Superior temporal gyrus (tissue), 1 donor: ENCODE measurements at regions not wholly inside any gene's neighbourhood (a gene's known extent, or its start where the extent isn't known, plus 50 kb on each side); places are given as distances from the start of the nearest gene placed in this dataset.
"Not testable (repeated sequence)": the region's sequence is repeated elsewhere in the genome, so short reads cannot be mapped to it uniquely, and the experiment has no call there.

ENCODE experiments used
- DNase-seq: peaks from one replicate; pipeline ENCODE4 v3.0.0-alpha.2; 2016; ENCODE audit errors: extremely low spot score

DNA sequence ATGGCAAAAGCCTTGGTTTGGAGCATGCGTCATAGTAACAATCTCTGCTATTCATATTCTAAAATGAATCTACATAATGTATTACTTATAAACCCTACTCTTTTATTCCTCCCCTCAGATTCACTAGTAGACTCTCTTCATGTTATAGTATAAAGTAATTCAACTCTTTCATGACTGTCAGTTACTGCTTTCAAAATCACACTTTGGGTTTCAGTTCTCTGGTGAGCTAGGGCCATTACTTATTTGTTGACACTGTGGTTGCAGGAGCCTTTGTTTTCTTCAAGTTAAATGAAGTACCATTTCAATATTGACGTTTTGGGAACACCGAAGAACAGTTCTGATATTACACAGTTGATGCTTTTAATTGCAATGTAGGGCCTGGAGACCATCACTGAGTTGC is 378.4 kb downstream of the DDX10 start:
- DNase-seq = no peak

DNA sequence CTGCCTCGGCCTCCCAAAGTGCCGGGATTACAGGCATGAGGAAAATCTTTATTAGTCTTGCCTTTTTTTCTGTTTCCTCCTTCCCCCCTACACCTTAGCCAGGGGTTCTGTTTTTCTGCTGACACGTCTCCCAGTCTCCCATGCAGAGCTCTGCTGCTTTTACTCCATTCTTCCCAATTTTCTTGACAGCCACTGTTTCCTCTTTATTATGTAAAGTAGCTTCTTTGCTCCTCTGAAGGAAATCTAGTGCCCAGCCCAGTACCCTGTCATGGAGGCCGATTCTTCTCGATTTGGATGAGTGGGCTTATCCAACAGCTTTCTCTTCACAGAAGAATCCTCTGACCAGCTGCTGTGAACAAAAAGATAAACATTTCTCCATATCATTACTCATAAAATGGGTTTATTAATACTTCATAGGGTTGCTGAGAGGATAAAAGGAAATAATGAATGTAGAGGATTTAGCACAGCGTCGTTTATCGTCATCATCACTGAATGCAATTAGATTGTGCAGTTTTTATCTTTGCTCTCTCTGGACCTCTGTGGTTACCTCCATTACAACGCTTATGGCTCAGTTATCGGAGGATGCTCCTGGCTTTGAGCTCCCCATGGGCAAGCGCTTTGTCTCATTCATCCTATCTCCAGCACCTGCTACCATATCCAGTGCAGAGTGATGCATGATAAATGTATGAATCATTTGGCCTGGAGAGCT is 375.6 kb upstream of the C11orf87 start:
- DNase-seq = no peak

DNA sequence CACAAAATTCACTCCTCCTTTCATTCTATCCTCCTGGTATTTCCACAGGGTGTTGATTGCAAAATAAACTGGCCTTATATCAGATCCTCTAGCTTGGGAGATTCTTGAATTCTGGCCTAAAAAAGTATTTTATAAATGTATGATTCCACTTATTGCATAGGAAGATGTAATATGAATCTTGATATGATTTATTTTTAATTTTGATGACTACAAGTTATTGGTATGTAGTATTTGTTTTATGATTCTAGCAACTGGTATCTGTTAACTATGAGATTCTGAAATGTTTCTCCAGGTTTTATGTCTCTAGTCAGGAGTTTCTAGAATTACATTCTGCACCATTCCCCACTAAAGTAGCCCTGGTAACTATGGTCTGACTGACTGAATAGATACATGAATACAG is 373.9 kb upstream of the C11orf87 start:
- no peak for DNase-seq

DNA sequence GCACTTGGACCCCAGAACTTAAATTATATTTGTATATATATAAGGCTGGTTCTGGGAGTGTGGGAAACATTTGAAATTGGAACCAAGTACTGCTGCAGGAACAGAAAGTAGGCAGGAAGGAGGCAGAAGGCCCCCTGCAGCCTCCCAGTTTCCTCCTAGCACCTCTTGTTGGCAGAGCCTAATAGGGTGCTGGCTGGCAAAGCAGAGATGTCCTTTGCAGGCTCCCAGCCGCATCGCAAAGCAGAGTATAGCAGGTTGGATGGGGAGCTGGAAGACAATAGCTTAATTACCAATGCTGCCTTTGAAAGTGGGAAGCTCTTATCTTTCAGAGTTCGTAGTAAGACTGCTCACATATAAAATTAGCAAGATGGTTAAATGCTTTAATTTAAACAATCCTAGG is 370.8 kb upstream of the C11orf87 start:
- DNase-seq = no peak

DNA sequence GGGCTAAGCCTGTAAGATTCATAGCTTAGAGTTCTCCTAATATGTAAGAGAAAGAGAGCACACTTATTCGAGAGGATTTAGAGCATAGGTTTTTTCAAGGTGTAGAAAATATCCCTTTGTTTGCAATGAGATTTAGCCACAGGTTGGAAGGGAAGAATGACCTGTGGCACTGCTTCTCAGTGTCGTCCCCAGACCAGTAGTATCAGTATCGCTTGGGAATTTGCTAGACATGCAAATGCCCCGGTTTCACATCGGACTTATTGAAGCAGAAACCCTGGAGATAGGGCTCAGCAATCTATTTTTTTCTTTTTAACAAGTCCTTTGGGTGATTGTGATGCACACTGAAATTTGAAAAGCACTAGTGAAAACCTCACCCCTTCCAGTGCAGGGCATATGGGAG is 362.6 kb upstream of the C11orf87 start:
- DNase-seq = no peak

DNA sequence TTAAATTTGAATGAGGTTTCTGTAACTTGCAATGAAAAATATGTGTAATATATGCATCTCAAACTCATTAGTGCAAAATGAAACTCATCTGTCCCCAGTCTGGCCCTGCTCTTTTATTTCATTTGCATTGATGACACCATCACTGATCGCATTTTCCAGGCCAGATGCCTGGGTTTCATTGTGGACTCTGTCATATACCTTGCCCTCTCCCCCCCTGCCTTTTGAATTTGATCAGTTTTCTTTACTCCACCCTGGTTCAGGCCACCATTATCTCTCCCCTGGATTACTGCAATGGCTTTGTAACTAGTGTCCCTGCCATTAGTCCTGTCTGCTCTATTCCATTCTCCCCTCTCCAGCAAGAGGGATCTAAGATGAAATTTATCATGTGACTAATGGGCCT is 360.6 kb upstream of the C11orf87 start:
- DNase-seq = no peak

DNA sequence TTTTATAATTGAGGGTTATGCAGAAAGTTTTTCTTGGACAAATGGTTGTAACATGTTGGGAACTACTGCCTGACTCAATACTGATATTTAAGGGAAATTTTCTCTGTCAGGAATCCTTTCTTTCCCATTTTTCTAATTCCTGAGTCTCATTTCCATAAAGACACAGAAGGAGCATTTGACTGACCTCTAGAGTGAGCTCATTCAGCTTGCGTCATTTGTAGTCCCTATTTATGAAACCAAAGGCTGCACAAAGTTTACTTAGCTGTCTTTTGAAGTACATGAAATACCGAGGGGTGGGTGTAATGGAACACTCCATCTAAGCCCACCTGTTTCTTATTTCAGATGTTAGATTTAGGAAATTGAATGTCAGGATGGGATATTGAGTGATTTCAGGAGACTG is 359.5 kb upstream of the C11orf87 start:
- DNase-seq = no peak

DNA sequence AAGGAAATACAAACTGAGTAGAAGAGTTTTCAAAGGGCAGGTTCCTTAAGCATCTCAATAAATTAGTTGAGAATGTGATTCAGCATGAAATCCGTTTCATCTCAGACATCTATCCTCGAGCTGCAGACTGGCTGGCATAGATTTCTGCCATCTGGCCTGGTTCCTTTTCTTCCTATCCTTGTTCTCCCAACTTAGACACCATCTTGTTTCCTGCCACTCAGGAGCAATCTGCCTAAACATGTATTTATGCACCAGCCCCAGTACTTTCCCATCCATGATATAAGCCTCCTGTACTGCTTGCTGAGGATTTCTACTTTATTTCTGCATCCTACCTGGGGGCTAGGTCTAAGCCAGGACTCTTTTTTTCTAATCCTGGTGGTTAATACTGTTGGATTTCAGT is 359.1 kb upstream of the C11orf87 start:
- DNase-seq = no peak

DNA sequence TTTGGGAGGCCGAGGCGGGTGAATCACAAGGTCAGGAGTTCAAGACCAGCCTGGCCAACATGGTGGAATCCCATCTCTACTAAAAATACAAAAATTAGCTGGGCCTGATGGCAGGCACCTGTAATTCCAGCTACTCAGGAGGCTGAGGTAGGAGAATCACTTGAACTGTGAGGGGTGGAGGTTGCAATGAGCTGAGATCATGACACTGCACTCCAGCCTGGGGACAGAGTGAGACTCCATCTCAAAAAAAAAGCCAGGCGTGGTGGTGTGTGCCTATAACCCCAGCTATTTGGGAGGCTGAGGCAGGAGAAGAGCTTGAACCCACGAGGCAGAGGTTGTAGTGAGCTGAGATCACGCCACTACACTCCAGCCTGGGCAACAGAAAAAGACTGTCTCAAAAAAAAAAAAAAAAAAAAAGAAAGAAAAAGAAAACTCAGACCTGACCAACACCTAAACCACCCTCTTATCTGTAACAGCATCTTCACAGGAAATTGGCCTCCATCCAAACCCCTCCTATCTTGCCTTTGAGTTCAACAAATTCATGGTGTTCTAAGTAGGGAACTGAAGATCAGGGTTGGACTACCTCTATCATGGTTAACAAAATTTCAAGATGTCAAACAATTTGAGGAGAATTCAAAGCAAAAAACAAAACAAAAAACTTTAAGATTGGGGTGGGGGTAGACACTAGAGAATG is 357.2 kb upstream of the C11orf87 start:
- not testable (repeated sequence) for DNase-seq

DNA sequence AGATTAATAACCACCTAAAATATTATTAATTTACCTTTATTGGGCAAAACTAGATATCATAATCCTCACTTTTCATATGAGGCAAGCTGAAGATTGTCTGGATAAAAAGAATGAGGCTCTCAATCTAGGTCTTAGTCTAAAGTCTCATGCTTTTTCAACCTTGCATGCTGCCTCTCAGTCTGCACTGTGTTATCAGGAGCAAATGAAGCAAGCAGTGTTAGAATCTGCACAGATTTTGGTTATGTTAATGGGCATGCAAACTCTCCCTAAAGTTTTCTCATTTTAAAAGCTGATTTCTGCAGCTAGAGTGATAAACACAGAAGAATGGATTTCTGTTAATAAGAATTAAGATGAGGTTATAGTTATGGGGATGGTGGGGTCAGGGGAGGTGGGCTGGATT is 350.7 kb upstream of the C11orf87 start:
- no peak for DNase-seq

DNA sequence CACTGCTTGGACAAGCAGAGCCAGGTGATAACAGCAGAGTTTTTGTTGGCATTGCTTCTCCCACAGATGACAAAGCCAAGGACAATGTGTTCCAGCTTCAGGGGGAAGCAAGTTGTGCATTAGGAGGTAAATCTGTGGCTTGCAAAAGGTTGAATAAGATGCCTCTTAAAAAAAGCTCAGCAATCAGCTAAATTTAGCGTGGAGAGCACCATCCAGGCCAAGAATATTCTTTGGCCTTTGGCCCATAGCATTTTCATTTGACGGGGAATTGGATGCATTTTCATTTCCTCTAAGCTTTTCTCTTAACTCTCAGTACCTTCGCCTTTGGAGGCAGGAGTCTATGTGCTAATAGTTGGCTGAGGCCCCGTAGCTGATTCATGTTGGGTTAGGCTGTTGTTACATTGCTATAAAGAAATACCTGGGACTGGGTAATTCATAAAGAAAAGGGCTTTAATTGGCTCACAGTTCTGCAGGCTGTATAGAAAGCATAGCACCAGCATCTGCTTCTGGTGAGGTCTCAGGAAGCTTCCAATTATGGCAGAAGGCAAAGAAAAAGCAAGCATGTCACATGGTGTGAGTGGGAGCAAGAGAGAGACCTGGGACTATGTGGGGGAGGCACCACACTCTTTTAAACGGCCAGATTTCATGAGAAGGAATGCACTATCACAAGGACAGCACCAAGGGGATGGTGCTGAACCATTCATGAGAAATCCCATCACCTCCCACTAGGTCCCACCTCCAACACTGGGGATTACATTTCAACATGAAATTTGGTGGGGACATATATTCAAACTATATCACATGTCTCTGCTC is 350.1 kb upstream of the C11orf87 start:
- DNase-seq = peak; percentile 35

DNA sequence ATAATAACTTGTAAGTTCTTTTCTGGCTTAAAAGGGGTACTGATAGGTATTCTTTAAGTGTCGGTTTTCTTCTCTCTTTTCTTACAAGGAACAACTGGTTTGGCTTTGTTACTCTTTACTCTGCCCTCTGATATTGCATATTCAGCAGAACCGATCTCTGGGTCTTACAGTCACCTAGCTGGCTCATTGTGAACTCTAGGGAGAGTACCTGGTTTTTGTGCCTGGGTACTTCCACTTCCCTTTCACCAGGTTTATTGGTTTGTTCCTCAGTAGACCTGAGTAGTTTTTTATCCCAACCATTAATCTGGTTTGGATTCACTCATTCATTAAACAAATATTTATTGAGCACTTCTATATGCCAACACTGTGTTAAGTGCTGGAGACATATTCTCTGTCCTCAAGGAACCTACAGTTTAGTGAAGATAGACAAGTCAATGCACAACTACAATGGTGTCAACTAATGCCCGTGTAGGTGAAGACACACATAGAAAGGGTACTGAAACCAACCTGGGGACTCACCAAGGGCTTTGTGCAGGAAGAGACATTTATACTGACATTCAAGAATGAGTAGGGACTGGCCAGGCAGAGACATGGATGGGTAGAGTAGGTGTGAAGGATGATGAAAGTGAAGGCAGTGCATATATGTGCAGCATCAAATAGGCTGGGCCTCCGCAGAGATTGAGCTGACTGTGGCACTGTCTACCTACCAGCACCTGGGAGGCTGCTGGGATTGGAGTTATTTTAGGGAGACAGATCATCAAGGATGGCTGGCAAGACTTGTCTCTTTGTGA is 348.8 kb upstream of the C11orf87 start:
- no peak for DNase-seq

DNA sequence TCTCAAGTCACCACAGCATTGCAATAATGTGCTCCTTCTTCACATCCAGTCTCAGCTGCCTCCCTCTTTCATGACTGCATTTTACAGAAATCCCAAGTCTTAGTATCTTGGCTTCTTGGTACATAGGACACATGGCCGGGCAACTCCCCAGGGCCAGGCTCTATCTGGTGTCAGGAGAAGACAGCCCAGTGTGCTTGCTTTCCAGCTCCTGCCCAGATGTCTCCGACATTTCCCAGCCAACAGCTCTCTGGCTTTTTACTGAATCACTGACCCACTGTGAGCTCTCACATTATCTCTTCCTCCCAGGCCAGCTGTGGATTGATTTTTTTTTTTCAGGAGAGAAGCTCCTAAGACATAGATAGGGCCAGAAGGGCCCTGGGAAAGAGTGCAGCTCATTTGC is 346.0 kb upstream of the C11orf87 start:
- DNase-seq = no peak

DNA sequence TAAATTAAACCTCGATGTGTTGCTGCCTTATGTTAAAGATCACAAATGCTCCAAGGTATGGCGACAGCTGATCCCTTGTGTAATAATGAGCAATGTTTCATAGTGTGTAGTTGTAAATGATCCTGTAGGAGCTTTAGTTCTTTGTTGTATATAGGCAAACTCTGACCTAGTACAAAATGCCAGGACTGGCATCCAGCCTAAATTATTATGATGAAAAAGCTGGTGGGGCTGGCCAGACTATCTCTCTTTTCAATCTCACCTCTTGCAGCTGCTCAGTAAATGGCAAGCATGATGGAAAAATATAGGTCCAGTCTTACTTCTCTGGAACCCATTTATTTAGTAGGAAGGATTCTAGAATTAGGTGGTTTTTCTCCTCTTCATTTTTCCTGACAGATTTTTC is 345.1 kb upstream of the C11orf87 start:
- no peak for DNase-seq

DNA sequence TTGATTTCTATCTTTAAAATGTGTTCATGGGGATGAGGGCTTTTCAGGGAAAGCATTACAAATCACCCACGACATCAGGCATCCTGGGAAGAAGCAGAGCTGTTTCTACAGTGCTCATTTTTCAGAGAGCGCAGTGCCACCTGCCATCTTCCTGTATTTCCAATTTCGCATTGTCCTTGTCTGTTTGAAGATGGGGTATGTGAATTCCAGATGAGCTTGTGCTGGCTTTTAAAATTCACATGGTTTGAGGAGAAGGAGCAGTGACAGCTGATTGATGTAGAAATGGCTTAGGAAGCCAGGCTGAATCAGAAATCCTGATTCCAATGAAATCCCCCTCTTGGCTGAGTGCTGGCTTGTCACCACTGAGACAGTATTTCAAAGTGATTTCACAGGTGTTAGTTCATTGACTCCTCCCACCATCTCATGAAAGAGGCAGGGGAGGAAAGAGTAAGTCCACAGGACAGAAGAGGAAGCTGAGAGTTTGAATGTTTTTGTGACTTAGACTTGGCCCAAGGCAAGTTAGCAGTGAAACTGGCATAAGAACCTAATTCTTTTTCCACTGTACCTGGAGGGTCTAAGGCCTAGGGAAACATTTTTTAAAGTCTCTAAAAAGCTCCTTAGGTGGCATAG is 344.6 kb upstream of the C11orf87 start:
- no peak for DNase-seq

DNA sequence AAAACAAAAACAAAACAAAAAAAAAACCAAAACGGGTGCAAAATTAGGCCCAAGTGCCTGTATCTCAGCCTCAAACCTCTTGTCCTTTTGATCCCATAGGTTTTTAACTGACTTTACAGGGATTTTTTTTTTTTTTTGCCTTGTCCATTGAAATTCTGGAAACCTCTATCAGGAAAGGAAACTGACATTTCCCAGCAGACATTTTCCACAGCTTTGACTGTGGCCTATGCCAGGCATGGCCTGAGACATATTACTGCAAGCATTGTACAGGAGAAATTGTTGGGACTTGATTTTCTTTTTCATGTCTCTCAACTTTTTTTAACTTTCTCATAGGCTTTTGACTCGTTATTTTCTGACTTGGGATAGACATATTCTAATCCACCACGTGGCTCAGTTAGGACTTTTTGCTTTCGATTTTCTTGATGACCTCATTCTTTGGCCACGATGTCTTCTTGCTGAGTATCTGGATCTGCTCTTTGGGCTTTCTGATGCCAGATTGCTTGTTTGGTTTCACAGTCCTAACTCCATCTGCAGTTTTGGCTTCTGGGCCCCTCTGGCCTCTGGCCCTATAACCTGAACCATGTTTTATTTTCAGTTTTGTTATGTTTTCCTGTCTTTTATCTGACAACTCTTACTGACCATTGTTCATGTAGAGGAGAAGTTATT is 336.1 kb upstream of the C11orf87 start:
- DNase-seq = no peak

DNA sequence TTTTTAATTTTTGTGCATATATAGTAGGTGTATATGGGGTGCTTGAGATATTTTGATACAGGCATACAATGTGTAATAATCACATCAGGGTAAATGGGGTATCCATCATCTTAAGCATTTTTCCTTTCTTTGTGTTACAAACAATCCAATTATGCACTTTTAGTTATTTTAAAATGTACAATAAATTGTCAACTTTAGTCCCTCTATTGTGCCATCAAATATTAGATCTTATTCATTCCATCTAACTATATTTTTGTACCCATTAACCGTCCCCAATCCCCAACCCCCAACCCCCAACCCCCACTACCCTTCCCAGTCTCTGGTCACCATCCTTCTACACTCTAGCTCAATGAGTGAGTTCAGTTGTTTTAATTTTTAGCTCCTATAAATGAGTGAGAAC is 335.1 kb upstream of the C11orf87 start:
- DNase-seq = no peak

DNA sequence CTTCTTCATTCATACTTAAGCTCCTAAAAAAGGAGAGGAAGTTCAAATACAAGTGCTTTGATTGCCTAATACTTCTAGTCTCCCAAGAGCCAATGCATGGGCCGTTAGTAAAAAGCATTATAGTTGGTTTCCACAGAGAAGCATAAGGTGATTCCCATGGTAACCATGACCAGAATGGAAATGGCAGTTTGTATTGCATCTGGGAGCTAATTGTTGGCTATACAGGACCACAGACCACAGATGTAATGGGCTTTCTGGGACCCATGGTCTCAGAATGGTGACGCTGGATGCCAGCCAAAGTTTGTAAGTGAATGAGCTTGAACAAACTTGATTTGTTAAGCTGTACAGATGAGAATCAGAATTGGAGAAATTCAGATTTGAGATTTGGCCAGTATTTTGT is 333.9 kb upstream of the C11orf87 start:
- DNase-seq = no peak

DNA sequence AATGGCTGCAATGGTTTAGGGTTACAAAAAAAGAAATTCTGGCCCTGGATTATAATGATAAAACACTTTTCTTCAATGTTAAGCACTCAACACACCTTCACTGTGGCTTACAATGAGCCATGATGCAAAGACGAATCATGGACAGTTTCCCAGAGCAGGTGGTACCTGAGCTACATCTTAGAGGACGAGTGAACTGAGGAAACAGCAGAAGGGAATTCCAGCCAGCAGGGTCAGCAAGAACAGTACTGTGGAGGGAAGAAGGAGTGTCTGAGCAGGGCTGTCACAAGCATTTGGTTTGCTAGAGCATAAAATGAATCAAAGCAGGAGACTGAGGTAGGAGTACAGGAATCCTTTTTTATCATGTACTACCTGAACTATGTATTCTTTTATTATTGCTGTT is 332.8 kb upstream of the C11orf87 start:
- DNase-seq = no peak

DNA sequence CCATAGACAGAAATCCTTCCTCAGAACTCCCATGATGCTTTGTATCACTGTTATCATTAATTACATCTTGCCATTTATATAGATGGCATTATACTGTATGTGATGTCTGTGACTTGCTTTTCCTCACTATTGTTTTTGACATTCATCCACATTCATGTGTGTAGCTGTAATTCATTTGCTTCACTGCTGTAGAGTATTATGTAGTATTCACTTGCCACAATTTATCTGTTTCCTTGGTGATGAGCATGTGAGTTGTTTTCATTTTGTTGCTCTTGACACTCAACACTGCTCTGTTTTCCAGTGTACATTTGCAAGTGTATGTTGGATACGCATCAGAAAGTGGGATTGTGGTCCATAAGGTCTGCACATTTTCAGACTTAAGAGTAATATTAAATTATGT is 328.6 kb upstream of the C11orf87 start:
- DNase-seq = no peak

DNA sequence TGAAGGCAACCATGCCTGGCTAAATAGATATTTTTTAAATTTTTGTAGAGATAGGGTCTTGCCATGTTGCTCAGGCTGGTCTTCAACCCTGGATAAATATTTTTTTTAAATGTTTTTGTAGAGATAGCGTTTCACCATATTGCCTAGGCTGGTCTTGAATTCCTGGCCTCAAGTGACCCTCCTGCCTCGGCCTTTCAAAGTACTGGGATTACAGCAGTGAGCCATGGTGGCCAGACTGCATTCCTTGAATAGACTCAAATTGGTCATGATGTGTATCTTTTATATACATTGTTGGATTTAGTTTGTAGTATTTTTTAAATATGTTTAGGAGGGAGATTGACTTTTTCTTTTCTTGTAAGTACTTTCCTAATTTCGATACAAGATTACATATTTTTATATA is 325.7 kb upstream of the C11orf87 start:
- DNase-seq = no peak
